Panc1 (cell line): ENCODE measurements at regions not wholly inside any gene's neighbourhood (a gene's known extent, or its start where the extent isn't known, plus 50 kb on each side); places are given as distances from the start of the nearest gene placed in this dataset.

Experiments used
- ATAC-seq: fragments of 200-7000 bp; cut with Tn5 transposase; 2 replicates; pipeline ENCODE4 v1.9.1; 2020; ENCODE audit warnings: mild to moderate bottlenecking, moderate library complexity
- BruUV-seq: library from RNA; stranded (reverse); fragments of 400-500 nt; replicated peaks from 2 replicates; lab custom pipeline; 2021; lab: Mats Ljungman, UMichigan
- CTCF ChIA-PET: fragments of 300-600 bp; sonication (Branson Sonifier 250); formaldehyde crosslinking; loops from one replicate; lab custom pipeline; 2022; ENCODE audit warnings: antibody characterized with exemption; lab: Charles Lee
- POLR2A ChIA-PET: fragments of 300-600 bp; sonication (Branson Sonifier 250); formaldehyde crosslinking; loops from one replicate; lab custom pipeline; 2022; ENCODE audit warnings: antibody characterized with exemption; lab: Charles Lee
- DNase-seq: peaks from one replicate; pipeline ENCODE4 v3.0.0-alpha.2; 2010; ENCODE audit warnings: low read depth, low spot score
- H3K27ac ChIP-seq: 2 replicates; pipeline ENCODE4 v1.5.1; 2011; ENCODE audit warnings: mild to moderate bottlenecking, low read length, inconsistent platforms
- H3K27me3 ChIP-seq: fragments of 200-500 bp; sonication (Bioruptor generic); 2 replicates; pipeline ENCODE4 v1.6.0; 2014; ENCODE audit warnings: low read length, inconsistent platforms; ENCODE audit not compliant: control insufficient read depth, insufficient read depth
- H3K36me3 ChIP-seq: fragments of 200-500 bp; sonication (Bioruptor generic); 2 replicates; pipeline ENCODE4 v1.5.1; 2014; ENCODE audit warnings: inconsistent platforms, mild to moderate bottlenecking, low read length, moderate library complexity; ENCODE audit not compliant: control insufficient read depth, insufficient read depth
- H3K4me1 ChIP-seq: 2 replicates; pipeline ENCODE4 v1.5.1; 2011; ENCODE audit warnings: inconsistent platforms, mild to moderate bottlenecking, low read length, moderate library complexity; ENCODE audit not compliant: control insufficient read depth, insufficient read depth
- H3K4me3 ChIP-seq, 2 experiments: 2 replicates each; pipeline ENCODE4 v1.5.1; 2011 to 2012; ENCODE audit warnings: low read depth in 2 of 2, low read length in 2 of 2, mild to moderate bottlenecking in 2 of 2, inconsistent platforms in 1 of 2, moderate library complexity in 1 of 2
- H3K9me3 ChIP-seq: fragments of 200-500 bp; sonication (Bioruptor generic); 2 replicates; pipeline ENCODE4 v1.5.1; 2014; ENCODE audit warnings: low read depth, mild to moderate bottlenecking, inconsistent platforms, low read length, moderate library complexity; ENCODE audit not compliant: control insufficient read depth, insufficient read depth
- POLR2AphosphoS5 ChIP-seq: IDR thresholded peaks from 2 replicates; pipeline ENCODE4 v1.6.1; 2012; ENCODE audit warnings: mild to moderate bottlenecking, low read depth, low read length, moderate library complexity
- REST ChIP-seq, 2 experiments: IDR thresholded peaks; 2 replicates each; pipeline ENCODE4 v1.6.1; 2011 to 2012; ENCODE audit warnings: low read depth in 2 of 2, control low read depth in 1 of 2, low read length in 1 of 2, mild to moderate bottlenecking in 1 of 2, moderate library complexity in 1 of 2; ENCODE audit not compliant: insufficient read depth in 1 of 2
- SIN3A ChIP-seq: IDR thresholded peaks from 2 replicates; pipeline ENCODE4 v1.6.1; 2012; ENCODE audit warnings: low read depth, mild to moderate bottlenecking, low read length, moderate library complexity, borderline replicate concordance; ENCODE audit not compliant: insufficient read depth
- TCF7L2 ChIP-seq: IDR thresholded peaks from 2 replicates; pipeline ENCODE4 v1.6.1; 2011; ENCODE audit warnings: mild to moderate bottlenecking, low read depth, low read length, inconsistent platforms
- in situ Hi-C: cut with HindIII; loops from 2 replicates; pipeline ENCODE4 v1.10.0; 2016; ENCODE audit warnings: low sequenced_read_pairs, low pct_unique_long_range_greater_than_20kb
- intact Hi-C: fragments of 100-400 bp; cut with micrococcal nuclease; formaldehyde crosslinking; loops from one replicate; pipeline ENCODE4 v1.10.0; 2022; ENCODE audit not compliant: unreplicated experiment
- TF ChIP-seq, protein P1 (sequence below): fragments of 450-650 bp; IDR thresholded peaks from 2 replicates; pipeline ENCODE4 v1.5.1; 2017; ENCODE audit warnings: mild to moderate bottlenecking

DNA sequence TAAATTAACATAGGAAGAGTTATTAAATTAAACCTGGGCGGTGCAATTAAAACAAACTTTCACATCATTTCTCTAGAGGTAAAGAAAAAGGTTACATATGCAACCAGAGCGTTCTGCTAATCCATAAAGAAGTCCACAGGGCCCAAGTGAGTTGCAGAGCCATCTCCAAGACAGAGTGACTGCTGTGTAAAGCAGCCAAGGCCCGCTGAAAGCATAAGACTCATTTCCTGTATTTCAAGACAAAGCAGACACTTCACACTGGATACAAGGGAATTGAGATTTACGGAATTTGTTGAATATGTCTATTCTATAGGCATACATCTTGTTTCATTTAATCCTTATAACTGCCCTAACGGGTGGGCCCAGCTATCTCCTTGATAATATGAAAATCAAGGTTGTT lies 422.8 kb downstream of the CBLN4 start:
- H3K36me3 ChIP-seq: no peaks in the 10 kb centered on the region
- H3K27ac ChIP-seq: no peak overlapping the region
- in situ Hi-C loops: no loop called here
- no peaks in the 10 kb centered on the region for H3K27me3 ChIP-seq
- H3K4me1 ChIP-seq: no peaks in the 10 kb centered on the region
- DNase-seq (no peak), ATAC-seq (no peak)
- CTCF ChIA-PET: no interaction called here
- POLR2A ChIA-PET: no interaction called here
- TF ChIP-seq POLR2AphosphoS5: no peak
- TF ChIP-seq, protein P1, sequence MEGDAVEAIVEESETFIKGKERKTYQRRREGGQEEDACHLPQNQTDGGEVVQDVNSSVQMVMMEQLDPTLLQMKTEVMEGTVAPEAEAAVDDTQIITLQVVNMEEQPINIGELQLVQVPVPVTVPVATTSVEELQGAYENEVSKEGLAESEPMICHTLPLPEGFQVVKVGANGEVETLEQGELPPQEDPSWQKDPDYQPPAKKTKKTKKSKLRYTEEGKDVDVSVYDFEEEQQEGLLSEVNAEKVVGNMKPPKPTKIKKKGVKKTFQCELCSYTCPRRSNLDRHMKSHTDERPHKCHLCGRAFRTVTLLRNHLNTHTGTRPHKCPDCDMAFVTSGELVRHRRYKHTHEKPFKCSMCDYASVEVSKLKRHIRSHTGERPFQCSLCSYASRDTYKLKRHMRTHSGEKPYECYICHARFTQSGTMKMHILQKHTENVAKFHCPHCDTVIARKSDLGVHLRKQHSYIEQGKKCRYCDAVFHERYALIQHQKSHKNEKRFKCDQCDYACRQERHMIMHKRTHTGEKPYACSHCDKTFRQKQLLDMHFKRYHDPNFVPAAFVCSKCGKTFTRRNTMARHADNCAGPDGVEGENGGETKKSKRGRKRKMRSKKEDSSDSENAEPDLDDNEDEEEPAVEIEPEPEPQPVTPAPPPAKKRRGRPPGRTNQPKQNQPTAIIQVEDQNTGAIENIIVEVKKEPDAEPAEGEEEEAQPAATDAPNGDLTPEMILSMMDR: no peak
- TF ChIP-seq TCF7L2: no peak
- TF ChIP-seq REST (IDR thresholded peaks at IDR 0.05; ENCODE audit: insufficient read depth in 1 of 2, low read depth in 2 of 2, low read length in 1 of 2): no peak
- no peak for TF ChIP-seq SIN3A
- BruUV-seq: no TSS peak
- H3K4me3 ChIP-seq: no peak overlapping the region
- intact Hi-C loops: no loop called here
- no peaks in the 10 kb centered on the region for H3K9me3 ChIP-seq

GRCh38 chr20:55581519-55581918 lies 423.8 kb downstream of the CBLN4 start:
- POLR2A ChIA-PET: no interaction called here
- Histone ChIP-seq H3K27ac (no peak overlapping the region), H3K27me3 (no peaks in the 10 kb centered on the region), H3K4me1 (no peaks in the 10 kb centered on the region), H3K36me3 (no peaks in the 10 kb centered on the region), H3K9me3 (no peaks in the 10 kb centered on the region), H3K4me3 (no peak overlapping the region)
- no TSS peak for BruUV-seq
- DNase-seq (no peak), ATAC-seq (no peak)
- in situ Hi-C loops: no loop called here
- CTCF ChIA-PET: no interaction called here
- intact Hi-C loops: no loop called here
- TF ChIP-seq TCF7L2 (no peak), POLR2AphosphoS5 (no peak), REST (IDR thresholded peaks at IDR 0.05; ENCODE audit: insufficient read depth in 1 of 2, low read depth in 2 of 2, low read length in 1 of 2) (no peak), SIN3A (no peak)
- TF ChIP-seq, protein P1: no peak
